Activated CD8-positive, alpha-beta memory T cell treated with anti-CD3 and anti-CD28 coated beads for 1 hour (primary cell): ENCODE measurements at regions not wholly inside any gene's neighbourhood (a gene's known extent, or its start where the extent isn't known, plus 50 kb on each side); places are given as distances from the start of the nearest gene placed in this dataset.
"Not testable (repeated sequence)": the region's sequence is repeated elsewhere in the genome, so short reads cannot be mapped to it uniquely, and the experiment has no call there.

Experiments
- DNase-seq, 2 donors: peaks; one replicate each; pipeline ENCODE4 v3.0.0-alpha.2; 2020; ENCODE audit warnings: low read depth in 1 of 2; ENCODE audit errors: extremely low read depth in 1 of 2

DNA sequence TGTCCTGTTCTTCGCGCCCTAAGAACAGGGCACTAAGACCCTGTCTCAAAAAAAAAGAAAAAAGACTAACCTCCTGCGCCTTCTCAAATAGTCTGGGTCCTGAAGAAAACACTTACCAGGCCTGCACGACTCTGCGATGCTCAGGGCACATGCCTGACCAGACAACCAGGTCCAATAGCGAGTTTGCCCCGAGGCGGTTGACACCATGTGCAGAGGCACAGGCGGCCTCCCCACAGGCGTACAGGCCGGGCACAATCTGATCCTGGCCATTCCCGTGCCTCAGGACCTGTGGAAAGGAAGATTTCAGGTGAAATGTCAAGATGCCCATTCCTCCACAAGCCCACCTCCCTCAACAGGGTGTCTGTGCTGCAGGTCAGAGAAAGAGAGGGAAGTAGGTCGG, 65.9 kb upstream of the TNK2 start:
- DNase-seq, result not testable (repeated sequence)

DNA sequence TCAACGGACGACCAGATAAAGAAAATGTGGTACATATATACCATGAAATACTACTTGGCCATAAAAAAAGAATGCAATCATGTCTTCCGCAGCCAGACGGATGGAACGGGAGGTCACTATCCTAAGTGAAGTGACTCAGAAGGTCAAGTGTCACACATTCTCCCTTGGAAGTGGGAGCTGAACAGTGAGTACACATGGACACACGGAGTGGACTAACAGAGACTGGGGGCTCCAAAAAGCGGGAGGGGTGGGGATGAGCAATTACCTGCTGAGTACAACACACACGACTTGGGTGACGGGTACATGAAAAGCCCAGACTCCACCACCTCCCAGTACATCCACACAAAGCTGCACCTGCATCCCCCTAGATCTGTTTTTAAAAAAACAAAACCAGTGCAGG, 62.5 kb upstream of the TNK2 start:
- DNase-seq, result not testable (repeated sequence)

DNA sequence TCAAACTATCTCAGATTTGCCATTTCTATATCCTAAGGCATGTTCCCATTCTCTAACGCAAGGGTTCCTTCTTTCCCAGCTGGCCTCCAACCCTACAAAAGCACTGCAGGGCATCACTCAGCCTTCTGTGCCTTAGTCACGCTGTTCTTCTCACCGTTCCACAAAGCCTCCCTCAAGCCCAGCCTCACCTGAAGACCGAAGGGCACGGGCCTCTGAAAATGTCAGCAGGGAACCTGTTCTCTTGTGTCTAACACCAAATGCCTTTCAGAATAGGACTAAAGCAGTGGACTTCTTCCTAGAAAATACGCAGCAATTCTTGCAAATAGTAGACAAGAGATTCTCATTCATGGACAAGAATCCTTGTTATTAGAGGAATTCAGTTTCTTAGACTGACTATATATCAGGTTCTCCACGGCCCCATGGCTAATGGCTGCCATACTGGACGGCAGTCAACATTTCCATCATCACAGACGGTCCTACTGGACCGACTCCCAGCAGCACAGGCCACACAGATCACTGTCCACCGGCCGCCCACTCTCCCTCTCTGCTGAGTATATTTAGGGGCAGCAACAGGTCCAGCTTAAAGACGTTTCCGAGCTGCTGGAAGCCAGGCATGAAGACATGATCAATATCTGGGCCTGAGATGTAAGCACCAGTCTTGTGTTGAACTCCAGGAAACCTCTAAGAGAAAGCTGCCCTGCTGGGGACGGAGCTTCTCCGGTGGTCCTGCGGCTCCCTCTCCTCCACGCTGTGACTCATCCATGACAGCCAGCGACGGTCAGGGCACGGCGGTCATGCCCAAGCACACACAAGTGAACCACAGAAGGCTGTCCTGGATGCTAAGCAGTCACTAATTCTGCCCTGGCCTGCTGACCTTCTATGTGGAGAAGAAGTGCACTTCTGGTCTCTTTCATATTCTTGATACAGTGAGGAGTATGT, 61.8 kb upstream of the TNK2 start:
- DNase-seq, result not testable (repeated sequence)

DNA sequence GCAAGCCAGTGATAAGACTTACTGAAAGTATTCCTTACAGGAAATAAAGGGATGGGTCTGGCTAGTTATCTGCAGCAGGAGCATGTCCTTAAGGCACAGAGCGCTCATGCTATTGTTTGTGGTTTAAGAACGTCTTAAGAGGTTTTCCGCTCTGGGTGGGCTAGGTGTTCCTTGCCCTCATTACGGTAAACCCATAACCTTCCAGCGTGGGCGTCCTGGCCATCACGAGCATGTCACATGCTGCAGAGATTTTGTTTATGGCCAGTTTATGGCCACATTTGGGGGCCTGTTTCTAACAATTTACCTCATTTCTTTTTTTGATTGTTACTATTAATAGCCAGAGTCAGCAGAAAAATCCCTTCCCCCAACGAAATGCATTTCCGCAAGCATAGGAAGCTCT, 61.0 kb upstream of the TNK2 start:
- not testable (repeated sequence) for DNase-seq

DNA sequence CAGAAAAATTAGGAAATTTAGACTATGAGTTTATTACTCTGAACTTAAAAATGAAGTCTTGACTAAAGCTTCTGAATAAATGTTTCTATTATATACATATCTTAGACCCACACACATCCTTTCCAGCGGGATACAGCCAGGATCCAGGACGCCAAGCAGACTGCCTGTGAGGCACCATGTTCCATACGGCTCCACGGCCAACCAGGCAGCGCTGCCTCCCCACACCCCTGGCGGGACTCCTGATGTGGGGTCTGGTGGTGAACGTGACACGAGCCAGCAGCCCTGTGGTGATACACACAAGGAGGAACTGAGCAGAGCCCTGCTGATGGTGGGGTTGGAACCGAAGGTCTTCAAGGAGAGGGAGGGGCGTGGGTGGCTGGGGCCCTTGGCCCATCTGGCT, 59.8 kb upstream of the TNK2 start:
- DNase-seq, result not testable (repeated sequence)

DNA sequence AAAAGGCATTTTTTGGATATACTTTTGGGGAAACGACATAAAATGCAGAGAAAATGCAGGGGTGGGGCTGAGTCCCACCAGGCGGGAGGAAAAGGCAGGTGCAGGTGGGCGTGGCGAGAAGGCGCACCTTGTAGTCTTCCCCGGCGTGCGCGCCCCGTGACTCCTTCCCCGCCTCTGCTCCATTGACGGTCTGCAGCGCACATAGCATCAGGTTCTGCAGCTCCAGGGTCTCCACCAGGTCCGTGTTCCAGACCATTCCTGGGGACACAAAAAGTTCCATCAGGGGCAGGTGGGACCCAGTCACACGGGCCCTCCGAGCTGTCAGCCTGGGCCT, 59.0 kb upstream of the TNK2 start:
- not testable (repeated sequence) for DNase-seq

DNA sequence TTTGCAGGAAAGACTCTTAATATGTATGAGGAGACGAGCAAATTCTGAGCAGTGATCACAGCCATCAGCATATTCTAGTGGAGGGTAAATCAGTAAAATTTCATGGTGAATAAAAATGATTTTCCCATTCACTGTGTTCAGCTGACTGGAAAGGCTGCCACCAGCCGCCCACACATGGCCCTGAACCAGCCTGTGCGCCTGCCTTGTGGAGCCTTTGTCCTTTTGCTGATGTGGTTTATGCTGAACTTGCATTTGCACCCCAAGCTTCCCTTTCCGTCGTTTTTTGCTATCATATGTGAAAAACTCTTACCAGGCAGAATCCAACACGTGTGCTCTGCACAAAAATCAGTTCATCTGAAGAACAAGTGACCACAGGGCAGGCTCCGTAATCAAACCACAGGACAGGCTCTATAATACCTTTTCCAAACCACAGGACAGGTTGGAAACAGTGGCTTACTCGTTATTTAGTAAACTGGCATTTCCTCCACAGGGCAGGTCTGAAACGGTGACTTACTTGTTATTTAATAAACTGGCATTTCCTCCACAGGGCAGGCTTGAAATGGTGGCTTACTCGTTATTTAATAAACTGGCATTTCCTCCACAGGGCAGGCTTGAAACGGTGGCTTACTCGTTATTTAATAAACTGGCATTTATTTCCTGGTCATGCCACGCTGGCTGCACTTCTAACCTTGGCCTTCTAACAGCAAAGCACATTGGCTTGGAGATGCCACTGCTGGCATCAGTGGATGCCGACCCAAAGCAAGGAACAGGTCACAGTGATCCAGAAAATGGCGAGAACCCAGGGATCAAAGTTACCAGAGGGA, 58.4 kb upstream of the TNK2 start:
- DNase-seq, result not testable (repeated sequence)

DNA sequence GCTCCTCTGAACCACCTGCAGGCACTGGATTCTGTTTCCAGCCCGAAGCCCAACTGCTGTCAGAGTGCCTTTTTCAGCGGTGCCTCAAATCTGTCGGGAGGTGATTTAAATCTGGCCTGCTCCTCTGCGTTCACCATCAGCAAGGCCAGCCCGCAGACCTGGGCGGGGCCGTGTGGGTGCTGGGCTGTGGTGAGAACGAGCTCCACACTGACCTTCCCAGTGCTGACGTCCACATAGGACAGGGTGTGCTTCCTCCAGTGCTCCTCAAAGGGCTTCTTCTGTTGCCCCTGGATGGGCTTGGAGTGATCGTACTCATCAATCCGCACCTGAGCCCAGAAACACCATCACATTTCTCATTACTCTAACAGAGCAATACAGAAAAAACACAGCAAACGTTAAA, 56.9 kb upstream of the TNK2 start:
- not testable (repeated sequence) for DNase-seq

DNA sequence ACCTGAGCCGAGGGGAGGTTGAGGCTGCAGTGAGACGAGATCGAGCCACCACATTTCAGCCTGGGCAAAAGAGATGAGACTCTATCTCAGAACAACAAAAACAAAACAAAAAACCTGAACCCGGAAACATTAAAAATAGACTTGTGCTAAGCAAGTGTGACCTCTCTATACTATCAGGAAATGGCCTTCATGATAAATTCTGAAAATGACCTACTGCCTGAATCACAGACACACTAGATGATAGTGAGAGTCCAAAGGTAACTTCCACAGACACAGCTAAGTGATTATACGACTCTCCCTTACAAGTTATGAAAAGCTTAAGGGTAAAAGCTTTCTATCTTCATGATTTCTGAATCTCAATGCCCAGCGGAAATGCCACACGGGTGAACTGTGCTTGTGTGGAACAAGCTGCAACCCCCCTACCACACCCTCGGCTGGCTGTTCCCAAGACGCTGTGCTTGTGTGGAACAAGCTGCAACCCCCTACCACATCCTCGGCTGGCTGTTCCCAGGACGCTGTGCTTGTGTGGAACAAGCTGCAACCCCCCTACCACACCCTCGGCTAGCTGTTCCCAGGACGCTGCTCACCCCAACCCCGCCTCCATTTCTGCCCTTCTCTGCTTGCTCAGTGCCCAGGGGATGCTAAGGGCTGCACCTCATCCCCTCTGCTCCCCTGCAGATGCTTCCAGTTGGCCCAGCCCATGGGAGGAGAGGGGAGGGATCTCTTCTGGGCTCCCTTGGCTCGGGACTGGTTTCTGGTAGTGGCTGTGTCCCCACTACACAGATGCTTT, 56.2 kb upstream of the TNK2 start:
- DNase-seq, result not testable (repeated sequence)

DNA sequence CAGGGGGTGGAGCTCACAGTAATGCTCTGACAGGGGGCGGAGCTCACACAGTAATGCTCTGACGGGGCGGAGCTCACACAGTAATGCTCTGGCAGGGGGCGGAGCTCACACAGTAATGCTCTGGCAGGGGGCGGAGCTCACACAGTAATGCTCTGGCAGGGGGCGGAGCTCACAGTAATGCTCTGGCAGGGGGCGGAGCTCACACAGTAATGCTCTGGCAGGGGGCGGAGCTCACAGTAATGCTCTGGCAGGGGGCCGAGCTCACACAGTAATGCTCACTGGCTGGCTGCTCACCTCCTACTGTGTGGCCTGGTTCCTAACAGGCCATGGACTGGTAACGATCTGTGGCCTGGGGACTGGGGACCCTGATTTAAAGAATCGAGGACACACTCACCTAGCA, 53.9 kb upstream of the TNK2 start:
- DNase-seq, result not testable (repeated sequence)

DNA sequence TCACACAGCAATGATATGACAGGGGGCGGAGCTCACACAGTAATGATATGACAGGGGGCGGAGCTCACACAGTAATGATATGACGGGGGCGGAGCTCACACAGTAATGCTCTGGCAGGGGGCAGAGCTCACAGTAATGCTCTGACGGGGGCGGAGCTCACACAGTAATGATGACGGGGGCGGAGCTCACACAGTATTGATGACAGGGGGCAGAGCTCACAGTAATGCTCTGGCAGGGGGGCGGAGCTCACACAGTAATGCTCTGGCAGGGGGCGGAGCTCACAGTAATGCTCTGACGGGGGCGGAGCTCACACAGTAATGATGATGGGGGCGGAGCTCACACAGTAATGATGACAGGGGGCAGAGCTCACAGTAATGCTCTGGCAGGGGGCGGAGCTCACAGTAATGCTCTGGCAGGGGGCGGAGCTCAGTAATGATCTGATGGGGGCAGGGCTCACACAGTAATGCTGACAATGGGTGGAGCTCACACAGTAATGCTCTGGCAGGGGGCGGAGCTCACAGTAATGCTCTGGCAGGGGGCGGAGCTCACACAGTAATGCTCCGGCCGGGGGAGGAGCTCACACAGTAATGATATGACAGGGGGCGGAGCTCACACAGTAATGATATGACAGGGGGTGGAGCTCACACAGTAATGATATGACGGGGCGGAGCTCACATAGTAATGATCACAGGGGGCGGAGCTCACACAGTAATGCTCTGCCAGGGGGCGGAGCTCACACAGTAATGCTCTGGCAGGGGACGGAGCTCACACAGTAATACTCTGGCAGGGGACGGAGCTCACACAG, 52.8 kb upstream of the TNK2 start:
- DNase-seq, result not testable (repeated sequence)

DNA sequence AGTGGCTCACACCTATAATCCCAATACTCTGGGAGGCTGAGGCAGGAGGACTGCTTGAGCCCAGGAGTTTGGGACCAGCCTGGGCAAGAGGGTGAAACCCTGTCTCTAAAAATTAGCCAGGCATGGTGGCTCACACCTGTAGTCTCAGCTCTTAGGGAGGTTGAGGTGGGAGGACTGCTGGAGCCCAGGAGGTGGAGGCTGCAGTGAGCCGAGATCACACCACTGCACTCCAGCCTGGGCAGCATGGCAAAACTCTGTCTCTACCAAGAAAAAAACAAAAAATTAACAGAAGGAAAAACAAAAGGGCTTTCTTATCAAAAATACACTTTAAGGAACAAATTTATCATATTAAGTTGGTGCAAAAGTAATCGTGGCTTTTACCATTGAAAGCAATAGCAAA, 51.8 kb upstream of the TNK2 start:
- DNase-seq, result not testable (repeated sequence)

DNA sequence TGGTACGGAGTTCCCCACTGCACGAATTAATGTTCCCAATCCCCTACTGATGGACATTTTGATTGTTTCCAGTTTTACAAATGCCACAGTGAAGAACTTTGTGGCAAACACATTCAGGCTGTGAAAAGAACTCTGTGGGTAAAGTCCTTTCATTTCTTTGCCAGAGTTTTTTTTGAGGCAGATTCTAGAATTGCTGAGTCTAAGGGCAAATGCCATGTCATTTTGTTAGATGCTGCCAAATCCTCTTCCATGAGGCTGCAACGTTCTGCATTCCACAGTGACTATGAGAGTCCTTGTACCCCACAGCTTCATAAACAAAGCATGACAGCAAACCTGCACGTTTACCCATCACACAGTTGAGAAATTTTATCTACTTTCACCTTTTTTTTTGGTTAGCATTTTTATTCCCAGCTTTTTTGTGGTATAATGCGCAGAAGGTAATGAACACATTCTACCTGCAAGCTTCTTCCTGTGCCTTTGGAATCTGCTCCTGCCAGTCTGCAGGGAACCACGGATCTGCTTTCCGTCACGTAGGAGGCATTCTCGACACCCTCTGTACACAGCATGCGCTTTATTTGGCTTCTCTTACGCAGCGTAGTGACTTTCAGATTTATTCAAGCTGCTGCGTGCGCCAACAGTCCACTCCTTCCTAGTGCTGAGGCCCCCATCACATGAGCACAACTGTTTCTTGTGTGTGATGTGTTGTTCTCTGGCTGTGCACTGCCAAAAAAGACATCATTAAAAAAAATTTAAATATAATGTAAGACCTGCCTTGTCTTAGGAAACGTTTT, 51.2 kb upstream of the TNK2 start:
- not testable (repeated sequence) for DNase-seq

DNA sequence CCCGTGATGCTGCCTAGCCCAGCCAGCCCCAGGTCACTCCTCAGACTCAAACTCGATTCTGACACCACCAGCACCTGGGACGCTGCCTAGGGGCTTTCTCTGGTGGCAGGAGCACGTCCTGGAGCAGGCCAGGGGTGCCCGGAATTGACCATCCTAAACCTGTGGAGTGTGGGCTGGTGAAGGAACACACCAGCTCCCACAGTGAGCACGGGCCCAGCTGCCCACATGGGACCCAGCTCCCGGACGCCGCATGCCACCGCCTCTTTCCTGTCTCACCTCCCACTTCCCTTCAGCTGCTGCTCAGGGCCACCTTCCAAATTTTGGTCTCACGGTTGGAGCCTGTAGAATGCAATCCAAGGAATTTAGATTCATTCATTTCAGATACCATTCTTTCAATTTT, 50.4 kb upstream of the TNK2 start:
- not testable (repeated sequence) for DNase-seq
